HL-60 (cell line): ENCODE measurements at regions not wholly inside any gene's neighbourhood (a gene's known extent, or its start where the extent isn't known, plus 50 kb on each side); places are given as distances from the start of the nearest gene placed in this dataset.

ENCODE experiments used
- DNase-seq, 2 experiments: peaks; one replicate each; pipeline ENCODE4 v3.0.0-alpha.2; 2010 to 2020; ENCODE audit warnings: low read depth in 1 of 2, low spot score in 1 of 2
- H3K27ac ChIP-seq: fragments of 250-450 bp; sonication (Bioruptor Pico); replicated peaks from 2 replicates; pipeline ENCODE4 v1.5.1; 2020; ENCODE audit warnings: mild to moderate bottlenecking, moderate library complexity
- H3K27me3 ChIP-seq: fragments of 250-450 bp; sonication (Bioruptor Pico); 2 replicates; pipeline ENCODE4 v1.5.1; 2021; ENCODE audit warnings: mild to moderate bottlenecking, moderate library complexity; ENCODE audit not compliant: insufficient read depth, poor library complexity, severe bottlenecking
- H3K4me3 ChIP-seq: replicated peaks from 2 replicates; pipeline ENCODE4 v1.5.1; 2011; ENCODE audit warnings: mild to moderate bottlenecking, control low read depth, low read length; ENCODE audit not compliant: insufficient read depth
- CTCF ChIP-seq: IDR thresholded peaks from one replicate; pipeline ENCODE4 v1.5.1; 2011; ENCODE audit warnings: low read length, control low read depth, inconsistent platforms; ENCODE audit not compliant: insufficient read depth
- GABPA ChIP-seq: IDR thresholded peaks from 2 replicates; pipeline ENCODE4 v1.6.1; 2012; ENCODE audit warnings: low read depth
- POLR2AphosphoS5 ChIP-seq: IDR thresholded peaks from 2 replicates; pipeline ENCODE4 v1.6.1; 2012; ENCODE audit warnings: low read depth
- REST ChIP-seq: IDR thresholded peaks from 2 replicates; pipeline ENCODE4 v1.6.1; 2012; ENCODE audit warnings: low read depth; ENCODE audit not compliant: insufficient replicate concordance
- SPI1 ChIP-seq: IDR thresholded peaks from 2 replicates; pipeline ENCODE4 v1.6.1; 2012; ENCODE audit warnings: low read depth, mild to moderate bottlenecking, borderline replicate concordance

- TF ChIP-seq POLR2AphosphoS5 (no peak), GABPA (no peak), CTCF (no peak), REST (no peak), SPI1 (no peak)
- no peak overlapping the region for H3K4me3 ChIP-seq
- DNase-seq = no peak
- H3K27me3 ChIP-seq = no peaks in the 10 kb centered on the region
- no peak overlapping the region for H3K27ac ChIP-seq
These were observed 89.0 kb downstream of the MXRA5 start for GRCh38 chrX:3257471-3257870.

- no peak overlapping the region for H3K4me3 ChIP-seq
- TF ChIP-seq SPI1 (no peak), CTCF (no peak), REST (no peak), GABPA (no peak), POLR2AphosphoS5 (no peak)
- H3K27me3 ChIP-seq = no peaks in the 10 kb centered on the region
- no peak for DNase-seq
- H3K27ac ChIP-seq = no peak overlapping the region
These were observed 89.6 kb downstream of the MXRA5 start for GRCh38 chrX:3256868-3257267.

GRCh38 chrX:3252744-3253143 is 93.7 kb downstream of the MXRA5 start:
- peak in 1 of 2 experiments; percentile 15 for DNase-seq
- Histone ChIP-seq H3K27me3 (no peaks in the 10 kb centered on the region), H3K27ac (no peak overlapping the region), H3K4me3 (no peak overlapping the region)
- TF ChIP-seq REST (no peak), CTCF (no peak), POLR2AphosphoS5 (no peak), SPI1 (no peak), GABPA (no peak)
